ENCODE measurements at regions not wholly inside any gene's neighbourhood (a gene's known extent, or its start where the extent isn't known, plus 50 kb on each side); places are given as distances from the start of the nearest gene placed in this dataset.
"Not testable (repeated sequence)": the region's sequence is repeated elsewhere in the genome, so short reads cannot be mapped to it uniquely, and the experiment has no call there.

- no peak for DNase-seq
Observed at GRCh38 chr4:3645711-3646679, 113.8 kb upstream of the LRPAP1 start.

GRCh38 chr4:3644849-3645627 is 112.8 kb upstream of the LRPAP1 start:
- no peak for DNase-seq

- DNase-seq, result no peak
Observed at GRCh38 chr4:3643518-3644433, 111.6 kb upstream of the LRPAP1 start.

GRCh38 chr4:3642806-3643517 is 110.7 kb upstream of the LRPAP1 start:
- no peak for DNase-seq

GRCh38 chr4:3642056-3642630 is 109.9 kb upstream of the LRPAP1 start:
- DNase-seq, result no peak

GRCh38 chr4:3641501-3641900 is 109.3 kb upstream of the LRPAP1 start:
- DNase-seq, result no peak

- DNase-seq, result no peak
Observed at GRCh38 chr4:3640587-3640962, 108.4 kb upstream of the LRPAP1 start.

GRCh38 chr4:3639613-3640586 is 107.7 kb upstream of the LRPAP1 start:
- no peak for DNase-seq

GRCh38 chr4:3638080-3638795 is 106.0 kb upstream of the LRPAP1 start:
- no peak for DNase-seq

GRCh38 chr4:3637326-3638016 is 105.2 kb upstream of the LRPAP1 start:
- DNase-seq, result no peak

- no peak for DNase-seq
Observed at GRCh38 chr4:3636646-3637320, 104.6 kb upstream of the LRPAP1 start.

- DNase-seq, result not testable (repeated sequence)
Observed at GRCh38 chr4:3636020-3636419, 103.8 kb upstream of the LRPAP1 start.

- DNase-seq, result no peak
Observed at GRCh38 chr4:3634894-3635820, 102.9 kb upstream of the LRPAP1 start.

GRCh38 chr4:3634281-3634857 is 102.1 kb upstream of the LRPAP1 start:
- no peak for DNase-seq

GRCh38 chr4:3633277-3633676 is 101.1 kb upstream of the LRPAP1 start:
- not testable (repeated sequence) for DNase-seq

- DNase-seq, result not testable (repeated sequence)
Observed at GRCh38 chr4:3632794-3633193, 100.6 kb upstream of the LRPAP1 start.

Measured in NCI-H774 (cell line).